MCF 10A (cell line): ENCODE measurements at regions not wholly inside any gene's neighbourhood (a gene's known extent, or its start where the extent isn't known, plus 50 kb on each side); places are given as distances from the start of the nearest gene placed in this dataset.

Experiments
- BruUV-seq: library from RNA; stranded (reverse); fragments of 400-500 nt; replicated peaks from 2 replicates; lab custom pipeline; 2021; lab: Mats Ljungman, UMichigan
- CTCF ChIA-PET: fragments of 300-600 bp; sonication (Branson Sonifier 250); formaldehyde crosslinking; extraction: SDS; loops from one replicate; lab custom pipeline; 2021; ENCODE audit warnings: antibody characterized with exemption, inconsistent platforms; lab: Yijun Ruan, JAX
- POLR2A ChIA-PET: fragments of 300-600, 350-650 bp; sonication (Branson Sonifier 250); formaldehyde crosslinking; extraction: SDS; loops from one replicate; lab custom pipeline; 2020; ENCODE audit warnings: antibody characterized with exemption, inconsistent platforms; lab: Yijun Ruan, JAX
- DNase-seq: peaks from one replicate; pipeline ENCODE4 v3.0.0-alpha.2; 2018; ENCODE audit not compliant: unreplicated experiment
- H3K27ac Mint-ChIP-seq: one replicate; pipeline ENCODE4 v1.8.0; 2022; ENCODE audit warnings: mild to moderate bottlenecking, low read depth, mixed read lengths; ENCODE audit not compliant: unreplicated experiment
- H3K27me3 Mint-ChIP-seq: one replicate; pipeline ENCODE4 v1.8.0; 2022; ENCODE audit warnings: mixed read lengths; ENCODE audit not compliant: insufficient read depth, unreplicated experiment
- H3K36me3 Mint-ChIP-seq: one replicate; pipeline ENCODE4 v1.8.0; 2022; ENCODE audit warnings: mild to moderate bottlenecking, moderate library complexity, mixed read lengths; ENCODE audit not compliant: insufficient read depth, unreplicated experiment
- H3K4me1 Mint-ChIP-seq: one replicate; pipeline ENCODE4 v1.8.0; 2022; ENCODE audit warnings: mixed read lengths; ENCODE audit not compliant: insufficient read depth, unreplicated experiment
- H3K4me3 Mint-ChIP-seq: one replicate; pipeline ENCODE4 v1.8.0; 2022; ENCODE audit warnings: mild to moderate bottlenecking, moderate library complexity, mixed read lengths; ENCODE audit not compliant: unreplicated experiment
- H3K9me3 Mint-ChIP-seq: one replicate; pipeline ENCODE4 v1.8.0; 2022; ENCODE audit warnings: mixed read lengths; ENCODE audit not compliant: unreplicated experiment
- CTCF ChIP-seq: fragments of 200-600 bp; IDR thresholded peaks from one replicate; pipeline ENCODE4 v1.8.0; 2022; ENCODE audit warnings: antibody characterized with exemption, mild to moderate bottlenecking; ENCODE audit not compliant: unreplicated experiment
- intact Hi-C: fragments of 100-400 bp; cut with micrococcal nuclease; formaldehyde crosslinking; loops from 2 replicates; pipeline ENCODE4 v1.14.1; 2022

GRCh38 chr17:77696151-77696720 is 262.3 kb upstream of the TNRC6C start:
- ChIA-PET CTCF (no interaction called here), POLR2A (no interaction called here)
- no peaks in the 10 kb centered on the region for H3K9me3 Mint-ChIP-seq
- H3K27me3 Mint-ChIP-seq: peaks cover 86% of the 10 kb centered on the region
- H3K36me3 Mint-ChIP-seq: no peaks in the 10 kb centered on the region
- no peak for TF ChIP-seq CTCF
- H3K27ac Mint-ChIP-seq: no peak overlapping the region
- H3K4me1 Mint-ChIP-seq: peaks cover 12% of the 10 kb centered on the region
- no TSS peak for BruUV-seq
- intact Hi-C loops: no loop called here
- DNase-seq: no peak
- H3K4me3 Mint-ChIP-seq: no peak overlapping the region

- ChIA-PET POLR2A (no interaction called here), CTCF (interaction anchor here (0.6 kb wide), 1 partner anchor 46 kb away, joined by 3 read pairs; no protein-coding TSS in a partner anchor)
- H3K9me3 Mint-ChIP-seq: no peaks in the 10 kb centered on the region
- BruUV-seq: no TSS peak
- H3K4me3 Mint-ChIP-seq: no peak overlapping the region
- peaks cover 93% of the 10 kb centered on the region for H3K27me3 Mint-ChIP-seq
- intact Hi-C loops: no loop called here
- no peak for TF ChIP-seq CTCF
- peaks cover 7% of the 10 kb centered on the region for H3K4me1 Mint-ChIP-seq
- no peaks in the 10 kb centered on the region for H3K36me3 Mint-ChIP-seq
- DNase-seq: no peak
- H3K27ac Mint-ChIP-seq: no peak overlapping the region
Observed at GRCh38 chr17:77696721-77697460, 261.6 kb upstream of the TNRC6C start.

- Mint-ChIP-seq H3K27me3 (peaks cover 100% of the 10 kb centered on the region), H3K4me1 (no peaks in the 10 kb centered on the region), H3K27ac (no peak overlapping the region), H3K9me3 (no peaks in the 10 kb centered on the region), H3K36me3 (no peaks in the 10 kb centered on the region), H3K4me3 (no peak overlapping the region)
- TF ChIP-seq CTCF: no peak
- ChIA-PET CTCF (interaction anchor here (0.6 kb wide), 1 partner anchor 45 kb away, joined by 3 read pairs; no protein-coding TSS in a partner anchor), POLR2A (no interaction called here)
- no peak for DNase-seq
- intact Hi-C loops: no loop called here
- no TSS peak for BruUV-seq
Observed at GRCh38 chr17:77697480-77698400, 260.8 kb upstream of the TNRC6C start.
